IMR-90 (cell line): ENCODE measurements at regions not wholly inside any gene's neighbourhood (a gene's known extent, or its start where the extent isn't known, plus 50 kb on each side); places are given as distances from the start of the nearest gene placed in this dataset.
"Not testable (repeated sequence)": the region's sequence is repeated elsewhere in the genome, so short reads cannot be mapped to it uniquely, and the experiment has no call there.

Experiments
- ATAC-seq: fragments of 200-7000 bp; cut with Tn5 transposase; 2 replicates; pipeline ENCODE4 v1.9.1; 2020; ENCODE audit warnings: low read depth, mild to moderate bottlenecking, moderate library complexity
- BruUV-seq: library from RNA; stranded (reverse); fragments of 400-500 nt; replicated peaks from 2 replicates; lab custom pipeline; 2021; lab: Mats Ljungman, UMichigan
- CTCF ChIA-PET: fragments of 300-600 bp; formaldehyde crosslinking; extraction: SDS; loops from one replicate; lab custom pipeline; 2021; ENCODE audit warnings: antibody characterized with exemption; lab: Yijun Ruan, JAX
- POLR2A ChIA-PET: fragments of 300-600 bp; sonication (Branson Sonifier 250); formaldehyde crosslinking; loops from one replicate; lab custom pipeline; 2022; ENCODE audit warnings: antibody characterized with exemption; ENCODE audit not compliant: unreplicated experiment; lab: Charles Lee
- DNase-seq: peaks from one replicate; pipeline ENCODE4 v3.0.0; 2013
- H2AFZ ChIP-seq: replicated peaks from 2 replicates; pipeline ENCODE3; 2013; ENCODE audit warnings: low read length, mild to moderate bottlenecking; ENCODE audit not compliant: poor library complexity
- H2AK5ac ChIP-seq: 2 replicates; pipeline ENCODE4 v1.6.1; 2013; ENCODE audit warnings: low read depth, low read length, inconsistent platforms
- H2AK9ac ChIP-seq: replicated peaks from 2 replicates; pipeline ENCODE3; 2013; ENCODE audit warnings: mild to moderate bottlenecking, low read depth, low read length, moderate library complexity; ENCODE audit not compliant: poor library complexity
- H2BK120ac ChIP-seq: 2 replicates; pipeline ENCODE4 v1.6.1; 2013; ENCODE audit warnings: low read depth, low read length, inconsistent platforms
- H2BK15ac ChIP-seq: 3 replicates; pipeline ENCODE4 v1.6.1; 2013; ENCODE audit warnings: low read depth, low read length, inconsistent platforms
- H2BK20ac ChIP-seq: 2 replicates; pipeline ENCODE4 v1.6.1; 2013; ENCODE audit warnings: low read depth, mild to moderate bottlenecking, inconsistent platforms, low read length, moderate library complexity
- H2BK5ac ChIP-seq: 2 replicates; pipeline ENCODE4 v1.6.1; 2013; ENCODE audit warnings: mild to moderate bottlenecking, low read depth, low read length, inconsistent platforms; ENCODE audit not compliant: poor library complexity, severe bottlenecking
- H3K14ac ChIP-seq: replicated peaks from 2 replicates; pipeline ENCODE4 v1.6.1; 2013; ENCODE audit warnings: low read depth, low read length, inconsistent platforms
- H3K18ac ChIP-seq: 2 replicates; pipeline ENCODE4 v1.6.1; 2013; ENCODE audit warnings: low read depth, low read length, control low read depth
- H3K23ac ChIP-seq: 2 replicates; pipeline ENCODE4 v1.6.1; 2013; ENCODE audit warnings: low read depth, low read length, inconsistent platforms
- H3K27ac ChIP-seq: 2 replicates; pipeline ENCODE4 v1.5.1; 2013; ENCODE audit warnings: mild to moderate bottlenecking, control low read depth, low read length; ENCODE audit not compliant: insufficient read depth
- H3K27me3 ChIP-seq: 2 replicates; pipeline ENCODE4 v1.6.1; 2013; ENCODE audit warnings: low read length; ENCODE audit not compliant: control insufficient read depth, insufficient read depth
- H3K36me3 ChIP-seq: 2 replicates; pipeline ENCODE4 v1.6.1; 2013; ENCODE audit warnings: low read length, mixed read lengths; ENCODE audit not compliant: control insufficient read depth, insufficient read depth
- H3K4ac ChIP-seq: 2 replicates; pipeline ENCODE4 v1.6.1; 2013; ENCODE audit warnings: low read depth, low read length, inconsistent platforms
- H3K4me1 ChIP-seq: 2 replicates; pipeline ENCODE4 v1.6.1; 2013; ENCODE audit warnings: low read length, mixed read lengths; ENCODE audit not compliant: control insufficient read depth, insufficient read depth
- H3K4me2 ChIP-seq: 2 replicates; pipeline ENCODE4 v1.6.1; 2013; ENCODE audit warnings: low read depth, mild to moderate bottlenecking, control low read depth, low read length, moderate library complexity
- H3K4me3 ChIP-seq: 2 replicates; pipeline ENCODE4 v1.5.1; 2013; ENCODE audit warnings: low read depth, mild to moderate bottlenecking, control low read depth, low read length, moderate library complexity; ENCODE audit not compliant: insufficient read depth
- H3K56ac ChIP-seq: 2 replicates; pipeline ENCODE4 v1.6.1; 2013; ENCODE audit warnings: low read length, inconsistent platforms; ENCODE audit not compliant: insufficient read depth; ENCODE audit errors: extremely low read depth
- H3K79me1 ChIP-seq, 2 experiments: 2 replicates each; pipeline ENCODE4 v1.6.1; 2013; ENCODE audit warnings: low read length in 2 of 2, inconsistent platforms in 1 of 2, low read depth in 1 of 2
- H3K9ac ChIP-seq: 2 replicates; pipeline ENCODE4 v1.6.1; 2013; ENCODE audit warnings: low read depth, low read length, control low read depth
- H3K9me1 ChIP-seq: 2 replicates; pipeline ENCODE4 v1.6.1; 2013; ENCODE audit warnings: low read length, inconsistent platforms; ENCODE audit not compliant: insufficient read depth
- H3K9me3 ChIP-seq: 2 replicates; pipeline ENCODE4 v1.6.1; 2013; ENCODE audit warnings: low read length; ENCODE audit not compliant: control insufficient read depth, insufficient read depth
- H4K20me1 ChIP-seq: 2 replicates; pipeline ENCODE4 v1.6.1; 2013; ENCODE audit warnings: low read length, inconsistent platforms; ENCODE audit not compliant: insufficient read depth
- H4K5ac ChIP-seq: 2 replicates; pipeline ENCODE4 v1.6.1; 2013; ENCODE audit warnings: mild to moderate bottlenecking, low read depth, low read length, control low read depth
- H4K8ac ChIP-seq, 2 experiments: 2 replicates each; pipeline ENCODE4 v1.6.1; 2013; ENCODE audit warnings: low read depth in 2 of 2, low read length in 2 of 2, control low read depth in 1 of 2, inconsistent platforms in 1 of 2
- H4K91ac ChIP-seq: 2 replicates; pipeline ENCODE4 v1.6.1; 2013; ENCODE audit warnings: low read depth, low read length, inconsistent platforms; ENCODE audit not compliant: insufficient read depth
- CHD1 ChIP-seq: IDR thresholded peaks from 2 replicates; pipeline ENCODE4 v1.6.1; 2012; ENCODE audit warnings: low read depth, low read length, improper control_type of control experiment
- MAZ ChIP-seq: IDR thresholded peaks from 2 replicates; pipeline ENCODE4 v1.6.1; 2012; ENCODE audit warnings: low read depth, mild to moderate bottlenecking, low read length, improper control_type of control experiment, moderate library complexity, borderline replicate concordance
- MXI1 ChIP-seq: IDR thresholded peaks from 2 replicates; pipeline ENCODE4 v1.6.1; 2012; ENCODE audit warnings: low read depth, mild to moderate bottlenecking, low read length, moderate library complexity, borderline replicate concordance
- POLR2A ChIP-seq: IDR thresholded peaks from 2 replicates; pipeline ENCODE4 v1.6.1; 2012; ENCODE audit warnings: mild to moderate bottlenecking, low read depth, low read length
- RFX5 ChIP-seq: IDR thresholded peaks from 2 replicates; pipeline ENCODE4 v1.8.0; 2012; ENCODE audit warnings: low read depth, mild to moderate bottlenecking, low read length, moderate library complexity
- WGBS, 2 experiments: methylation state at CpG; one replicate each; pipeline versions ENCODE4 v1.1.5 to v1.1.7; 2013; ENCODE audit warnings: missing lambda C conversion rate in 2 of 2; ENCODE audit not compliant: insufficient read length in 1 of 2; ENCODE audit errors: extremely low coverage in 2 of 2; 5-methylcytosine and 5-hydroxymethylcytosine counted together
- dilution Hi-C: fragments of 300-500 bp; cut with HindIII; formaldehyde crosslinking; loops from one replicate; pipeline ENCODE4 v1.14.3; 2018; ENCODE audit warnings: low sequenced_read_pairs; ENCODE audit not compliant: unreplicated experiment
- in situ Hi-C: fragments of 300-500 bp; cut with MboI; formaldehyde crosslinking; loops from 3 replicates; pipeline ENCODE4 v1.14.3; 2019; ENCODE audit warnings: low sequenced_read_pairs, inconsistent platforms, mixed read lengths
- intact Hi-C: fragments of 100-400 bp; cut with micrococcal nuclease; formaldehyde crosslinking; loops from 2 replicates; pipeline ENCODE4 v1.10.0; 2022

- ChIA-PET CTCF (no interaction called here), POLR2A (no interaction called here)
- Histone ChIP-seq H4K5ac (no peak overlapping the region), H4K91ac (no peak overlapping the region), H2AK9ac (no peak overlapping the region), H3K36me3 (no peaks in the 10 kb centered on the region), H3K9me3 (peaks cover under 1% of the 10 kb centered on the region; the same call in 1 of the 2 replicates), H2BK20ac (no peak overlapping the region), H2BK120ac (no peak overlapping the region), H2BK15ac (no peak overlapping the region), H3K56ac (no peak overlapping the region), H2AK5ac (no peak overlapping the region), H3K4me2 (no peak overlapping the region), H3K27me3 (no peaks in the 10 kb centered on the region), H4K8ac (no peak overlapping the region), H2BK5ac (no peak overlapping the region), H3K79me1 (no peaks in the 10 kb centered on the region), H3K4ac (no peak overlapping the region), H3K4me3 (no peak overlapping the region), H3K9me1 (no peaks in the 10 kb centered on the region), H3K18ac (no peak overlapping the region), H3K4me1 (no peaks in the 10 kb centered on the region), H3K14ac (no peak overlapping the region), H3K9ac (no peak overlapping the region), H4K20me1 (no peaks in the 10 kb centered on the region), H2AFZ (no peak overlapping the region), H3K23ac (no peak overlapping the region), H3K27ac (no peak overlapping the region)
- TF ChIP-seq POLR2A (no peak), RFX5 (no peak), MAZ (no peak), MXI1 (no peak), CHD1 (no peak)
- dilution Hi-C loops (no loop called here), intact Hi-C loops (no loop called here), in situ Hi-C loops (loop anchor here (25.0 kb wide), 1 partner anchor 107 kb away; no protein-coding TSS in a partner anchor)
- no TSS peak for BruUV-seq
- 21% methylated on average over 2 of the region's 3 CpGs; no CpG with 5 or more reads in 1 of the 2 experiments for WGBS, 2 experiments
- no peak for DNase-seq
- no peak for ATAC-seq
These were observed 742.9 kb downstream of the DHX35 start for GRCh38 chr20:39705032-39705431.

DNA sequence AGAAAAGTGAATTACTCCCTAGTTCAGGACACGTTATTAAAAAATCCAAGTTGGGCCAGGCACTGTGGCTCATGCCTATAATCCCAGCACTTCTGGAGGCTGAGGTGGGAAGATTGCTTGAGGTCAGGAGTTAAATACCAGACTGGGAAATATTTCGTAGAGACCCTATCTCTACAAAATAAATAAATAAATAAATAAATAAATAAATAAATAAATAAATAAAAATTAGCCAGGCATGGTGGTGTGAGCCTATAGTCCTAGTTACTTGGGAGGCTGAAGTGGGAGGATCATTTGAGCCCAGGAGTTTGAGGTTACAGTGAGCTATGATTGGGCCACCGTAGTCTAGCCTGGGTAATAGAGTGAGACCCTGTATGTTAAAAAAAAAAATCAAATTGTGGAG lies 741.2 kb downstream of the DHX35 start:
- H2BK5ac ChIP-seq, DNase-seq: not testable (repeated sequence)
- no CpG with 5 or more reads among the region's 3 CpGs for WGBS, 2 experiments

More for the DNA sequence above, 741.2 kb downstream of the DHX35 start:
- H3K27ac ChIP-seq, POLR2A ChIA-PET, H4K8ac ChIP-seq, H3K18ac ChIP-seq, H4K20me1 ChIP-seq, H2BK20ac ChIP-seq, H3K27me3 ChIP-seq, H3K4me1 ChIP-seq, H3K9ac ChIP-seq, H3K4ac ChIP-seq, H3K4me3 ChIP-seq, H3K9me1 ChIP-seq, dilution Hi-C loops, H2BK15ac ChIP-seq, H3K36me3 ChIP-seq, H2AK9ac ChIP-seq, H4K5ac ChIP-seq, H3K9me3 ChIP-seq, H3K56ac ChIP-seq, ATAC-seq, H3K79me1 ChIP-seq, H3K14ac ChIP-seq, H3K23ac ChIP-seq, H3K4me2 ChIP-seq, BruUV-seq, H2BK120ac ChIP-seq, CTCF ChIA-PET, H2AK5ac ChIP-seq, intact Hi-C loops, H2AFZ ChIP-seq, H4K91ac ChIP-seq: not testable (repeated sequence)
- in situ Hi-C loops, result loop anchor here (25.0 kb wide), 1 partner anchor 109 kb away; no protein-coding TSS in a partner anchor
